DMS79 (cell line): ENCODE measurements at regions not wholly inside any gene's neighbourhood (a gene's known extent, or its start where the extent isn't known, plus 50 kb on each side); places are given as distances from the start of the nearest gene placed in this dataset.
"Not testable (repeated sequence)": the region's sequence is repeated elsewhere in the genome, so short reads cannot be mapped to it uniquely, and the experiment has no call there.

Source experiments
- DNase-seq: peaks from one replicate; lab custom pipeline; 2025; lab: John Stamatoyannopoulos, UW

GRCh38 chr5:175347027-175347426 is 97.0 kb downstream of the DRD1 start:
- DNase-seq, result peak; percentile 4

DNA sequence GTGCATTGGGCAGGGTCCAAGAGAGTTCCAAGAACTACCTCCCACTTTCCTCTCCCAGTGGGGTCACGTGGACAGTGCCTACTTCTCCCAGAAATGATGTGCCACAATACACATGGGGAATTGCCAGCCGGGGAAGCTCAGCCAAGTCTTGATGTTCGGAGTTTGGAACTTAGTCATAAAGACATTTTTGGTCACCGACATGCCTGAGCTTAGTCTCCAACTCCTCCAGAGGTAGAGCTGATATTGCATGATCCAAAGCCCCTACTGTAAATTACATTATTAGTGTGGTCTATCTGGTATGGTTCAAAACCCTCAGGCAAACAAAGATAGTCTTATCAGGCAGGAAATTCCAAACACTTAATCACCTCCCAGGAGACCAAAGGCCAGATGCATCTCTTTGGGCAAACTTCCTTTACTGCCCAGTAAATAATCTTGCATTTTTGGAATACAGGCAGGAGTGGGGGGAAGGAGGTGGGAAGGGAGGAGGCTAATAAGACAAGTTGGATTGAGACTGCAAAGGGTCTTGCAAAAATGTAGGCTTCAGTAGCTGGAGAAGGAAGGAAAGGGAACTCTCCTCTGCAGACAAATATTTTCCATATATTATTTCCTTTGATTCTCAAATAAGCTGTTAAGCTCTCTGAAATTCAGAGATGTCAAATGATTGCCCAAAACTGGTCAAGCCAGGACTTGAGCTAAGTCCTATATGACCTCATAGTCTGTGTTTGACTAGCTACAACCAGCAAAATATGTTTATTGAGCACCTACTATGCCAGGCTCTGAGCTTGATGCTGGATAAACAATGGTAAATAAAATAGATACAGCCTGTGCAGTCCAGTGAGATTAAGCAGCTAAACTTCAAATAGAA is 99.4 kb downstream of the DRD1 start:
- no peak for DNase-seq

- DNase-seq, result no peak
Measured at GRCh38 chr5:175343308-175343707, 100.7 kb downstream of the DRD1 start.

DNA sequence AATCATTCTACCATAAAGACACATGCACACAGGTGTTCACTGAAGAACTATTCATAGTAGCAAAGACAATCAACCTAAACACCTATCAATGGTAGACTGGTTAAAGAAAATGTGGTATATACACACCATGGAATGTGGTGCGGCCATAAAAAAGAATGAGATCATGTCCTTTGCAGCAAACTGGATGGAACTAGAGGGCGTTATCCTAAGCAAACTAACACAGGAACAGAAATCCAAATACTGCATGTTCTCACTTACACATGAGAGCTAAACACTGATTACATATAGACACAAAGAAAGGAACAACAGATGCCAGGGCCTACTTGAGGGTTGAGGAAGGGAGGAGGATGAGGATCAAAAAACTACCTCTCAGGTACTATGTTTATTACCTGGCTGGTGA is 103.8 kb downstream of the DRD1 start:
- no peak for DNase-seq

GRCh38 chr5:175337680-175338079 is 106.3 kb downstream of the DRD1 start:
- DNase-seq, result no peak

- no peak for DNase-seq
Measured at GRCh38 chr5:175336781-175337180, 107.2 kb downstream of the DRD1 start.

- DNase-seq, result no peak
Measured at GRCh38 chr5:175335691-175336090, 108.3 kb downstream of the DRD1 start.

- DNase-seq, result not testable (repeated sequence)
Measured at GRCh38 chr5:175331173-175332036, 112.6 kb downstream of the DRD1 start.

GRCh38 chr5:175329976-175330375 is 114.0 kb downstream of the DRD1 start:
- DNase-seq, result no peak

GRCh38 chr5:175328687-175329086 is 115.3 kb downstream of the DRD1 start:
- DNase-seq, result no peak

- DNase-seq, result no peak
Measured at GRCh38 chr5:175328176-175328575, 115.8 kb downstream of the DRD1 start.

DNA sequence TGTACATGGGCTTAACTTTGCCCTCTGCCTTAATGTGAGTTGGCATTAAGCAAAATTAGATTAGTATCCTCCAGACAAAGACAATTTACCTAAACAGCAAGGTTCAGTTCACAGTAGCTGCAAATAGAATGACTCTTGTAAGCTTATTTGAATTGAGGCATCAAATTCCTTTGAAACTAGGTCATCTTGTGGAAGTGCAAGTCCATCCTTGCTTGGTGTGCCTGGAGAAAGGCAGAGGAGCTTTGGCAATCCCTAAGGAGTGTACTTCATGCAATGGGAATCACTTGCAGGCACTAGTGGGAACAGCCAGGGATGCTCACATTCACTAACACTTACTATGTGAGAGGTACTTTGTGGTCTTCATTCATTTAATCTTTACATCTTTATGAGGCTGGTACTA is 118.3 kb downstream of the DRD1 start:
- no peak for DNase-seq

DNA sequence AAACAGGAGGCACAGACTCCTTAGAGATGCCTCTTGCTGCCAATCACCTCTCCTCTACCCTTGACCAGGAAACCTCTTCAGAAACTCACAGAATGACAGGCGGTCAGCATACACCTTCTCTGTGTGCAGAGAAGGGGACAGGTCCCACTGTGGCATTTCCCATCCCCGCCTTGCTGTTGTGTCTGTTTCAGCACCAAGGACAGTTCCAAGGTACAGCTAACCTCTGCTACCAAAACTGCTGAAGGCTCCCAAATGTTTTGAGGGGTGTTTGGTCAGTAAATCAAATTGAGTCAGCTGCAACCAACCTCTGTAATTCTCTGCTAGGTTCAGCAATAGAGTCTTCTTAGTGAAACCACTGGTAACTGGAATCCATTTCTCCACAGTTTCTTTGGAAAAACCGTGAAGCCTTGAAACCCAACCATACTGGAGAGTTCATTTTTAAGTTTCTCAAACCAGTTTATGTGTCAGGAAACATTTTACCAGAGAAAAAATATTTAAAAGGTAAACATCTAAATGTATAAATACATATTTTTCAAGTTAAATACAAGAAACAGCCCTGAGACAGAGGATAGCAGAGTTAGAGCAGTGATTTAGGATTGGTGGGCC is 122.0 kb downstream of the DRD1 start:
- DNase-seq, result no peak

- DNase-seq, result no peak
Measured at GRCh38 chr5:175319199-175319598, 124.8 kb downstream of the DRD1 start.

GRCh38 chr5:175317872-175318271 is 126.1 kb downstream of the DRD1 start:
- DNase-seq, result no peak

GRCh38 chr5:175309218-175309810 is 134.7 kb downstream of the DRD1 start:
- DNase-seq, result no peak

- no peak for DNase-seq
Measured at GRCh38 chr5:175308701-175309100, 135.3 kb downstream of the DRD1 start.

DNA sequence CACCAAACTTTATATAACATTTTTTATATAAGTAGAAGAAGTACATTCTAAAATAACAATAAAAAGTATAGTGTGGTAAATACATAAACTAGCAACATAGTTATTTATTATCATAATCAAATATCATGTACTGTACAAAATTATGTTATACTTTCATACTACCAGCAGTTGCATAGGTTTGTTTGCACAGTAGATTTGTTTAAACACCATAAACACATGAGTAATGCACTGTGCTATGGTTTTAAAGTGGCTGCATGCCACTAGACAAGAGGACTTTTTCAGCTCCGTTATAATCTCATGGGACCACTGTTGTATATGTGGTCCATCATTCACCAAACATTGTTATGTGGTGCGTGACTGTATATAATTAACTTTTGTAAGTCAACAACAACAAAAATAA is 137.6 kb downstream of the DRD1 start:
- DNase-seq, result no peak

DNA sequence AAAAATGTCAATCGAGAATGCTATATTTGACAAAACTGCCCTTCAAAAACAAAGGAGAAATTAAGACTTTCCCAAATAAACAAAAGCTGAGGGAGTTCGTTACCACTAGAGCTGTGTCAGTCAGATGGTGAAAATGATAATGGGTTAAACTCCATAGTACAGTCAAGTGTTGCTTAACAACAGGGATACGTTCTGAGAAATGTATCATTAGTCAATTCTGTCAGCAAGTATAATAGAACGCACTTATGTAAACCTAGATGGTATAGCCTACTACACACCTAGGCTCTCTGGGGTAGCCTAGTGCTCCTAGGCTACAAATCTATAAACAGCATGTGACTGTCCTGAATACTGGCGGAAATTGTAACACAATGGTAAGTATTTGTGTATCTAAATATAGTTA is 138.7 kb downstream of the DRD1 start:
- no peak for DNase-seq

DNA sequence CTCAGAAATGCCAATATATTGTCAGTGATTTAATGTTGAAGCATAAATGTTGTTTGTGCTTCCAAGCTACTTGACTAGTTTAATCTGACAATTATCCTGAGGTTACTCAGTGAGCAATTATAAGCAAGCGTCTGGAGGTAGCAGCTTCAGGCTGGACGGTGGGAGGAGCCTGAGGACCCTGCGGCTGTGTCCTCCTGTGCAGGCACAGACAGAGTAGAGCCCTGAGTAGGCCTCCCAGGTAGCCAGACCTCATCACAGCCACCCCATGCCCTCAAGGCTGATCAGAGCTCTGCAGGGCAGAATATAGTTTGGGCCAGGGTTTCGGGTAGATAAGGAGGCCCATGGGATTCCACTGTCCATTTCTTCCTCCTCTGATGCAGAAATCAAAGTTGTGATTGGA is 153.6 kb downstream of the DRD1 start:
- no peak for DNase-seq

DNA sequence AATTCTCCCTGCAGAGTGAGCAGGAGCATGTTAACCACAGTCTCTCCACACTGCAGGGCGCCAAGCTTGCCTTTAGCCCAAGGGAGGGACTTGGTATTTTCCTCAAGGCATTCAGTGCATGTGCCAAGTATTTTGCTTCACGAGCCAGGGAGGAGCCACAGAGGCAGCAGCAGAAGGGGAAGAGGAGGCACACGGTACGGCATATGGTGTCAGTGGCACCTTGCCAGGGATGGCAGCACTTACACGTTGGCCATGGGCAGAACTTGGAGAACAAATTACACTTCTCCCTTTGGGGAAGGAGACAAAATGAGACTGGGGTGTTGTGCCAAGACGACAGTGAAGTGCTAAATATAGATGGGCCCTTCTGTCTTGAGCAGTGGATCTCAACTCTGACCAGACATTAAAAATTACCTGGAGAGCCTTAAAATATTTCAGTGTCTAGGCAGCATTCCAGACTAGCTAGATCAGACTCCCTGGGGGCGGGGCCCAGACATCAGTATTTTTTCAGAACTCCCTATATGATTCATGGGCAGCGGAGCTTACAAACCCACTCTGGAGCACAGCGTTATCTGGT is 155.8 kb downstream of the DRD1 start:
- peak; percentile 48 for DNase-seq

DNA sequence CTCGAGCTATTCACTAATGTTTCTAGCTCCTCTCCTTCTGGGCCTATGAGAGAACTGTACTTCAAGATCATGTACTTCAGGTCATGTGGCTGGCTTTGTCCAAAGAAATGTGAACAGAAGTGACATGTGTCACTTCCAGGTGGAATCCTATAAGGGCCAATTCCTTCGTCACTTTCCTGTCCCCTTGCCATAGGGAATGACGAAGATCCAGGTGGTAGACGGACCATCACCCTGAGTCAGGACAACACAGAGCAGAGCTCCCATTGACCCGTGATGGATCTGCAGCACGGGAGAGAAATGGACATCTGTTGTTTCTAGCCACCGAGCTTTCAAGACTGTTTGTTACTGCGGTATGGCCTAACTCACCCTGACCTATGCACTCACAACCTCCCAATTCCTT is 157.0 kb downstream of the DRD1 start:
- DNase-seq, result no peak
